ENCODE measurements at regions not wholly inside any gene's neighbourhood (a gene's known extent, or its start where the extent isn't known, plus 50 kb on each side); places are given as distances from the start of the nearest gene placed in this dataset.

- H3K4me3 ChIP-seq, result no peak overlapping the region
- H3K27ac ChIP-seq, result no peak overlapping the region
- peak; percentile 68 for DNase-seq
- TF ChIP-seq, protein P1, sequence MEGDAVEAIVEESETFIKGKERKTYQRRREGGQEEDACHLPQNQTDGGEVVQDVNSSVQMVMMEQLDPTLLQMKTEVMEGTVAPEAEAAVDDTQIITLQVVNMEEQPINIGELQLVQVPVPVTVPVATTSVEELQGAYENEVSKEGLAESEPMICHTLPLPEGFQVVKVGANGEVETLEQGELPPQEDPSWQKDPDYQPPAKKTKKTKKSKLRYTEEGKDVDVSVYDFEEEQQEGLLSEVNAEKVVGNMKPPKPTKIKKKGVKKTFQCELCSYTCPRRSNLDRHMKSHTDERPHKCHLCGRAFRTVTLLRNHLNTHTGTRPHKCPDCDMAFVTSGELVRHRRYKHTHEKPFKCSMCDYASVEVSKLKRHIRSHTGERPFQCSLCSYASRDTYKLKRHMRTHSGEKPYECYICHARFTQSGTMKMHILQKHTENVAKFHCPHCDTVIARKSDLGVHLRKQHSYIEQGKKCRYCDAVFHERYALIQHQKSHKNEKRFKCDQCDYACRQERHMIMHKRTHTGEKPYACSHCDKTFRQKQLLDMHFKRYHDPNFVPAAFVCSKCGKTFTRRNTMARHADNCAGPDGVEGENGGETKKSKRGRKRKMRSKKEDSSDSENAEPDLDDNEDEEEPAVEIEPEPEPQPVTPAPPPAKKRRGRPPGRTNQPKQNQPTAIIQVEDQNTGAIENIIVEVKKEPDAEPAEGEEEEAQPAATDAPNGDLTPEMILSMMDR (IDR thresholded peaks at IDR 0.05), result no peak
- TF ChIP-seq EP300 (IDR thresholded peaks at IDR 0.05) (no peak), POLR2AphosphoS5 (IDR thresholded peaks at IDR 0.05) (no peak), POLR2A (IDR thresholded peaks at IDR 0.05) (no peak)
- no peaks in the 10 kb centered on the region for H3K9me3 ChIP-seq
- no peaks in the 10 kb centered on the region for H3K36me3 ChIP-seq
- no peaks in the 10 kb centered on the region for H3K27me3 ChIP-seq
- 73 to 82% methylated on average over 11 of the region's 11 CpGs for WGBS, 2 donors
- intact Hi-C loops (cut with DNase I), result no loop called here
- peaks cover 0 to 28% (median 14%) of the 10 kb centered on the region in 4 donors for H3K4me1 ChIP-seq
These were observed 117.6 kb downstream of the MRPL14 start for GRCh38 chr6:44009425-44010321.

GRCh38 chr6:44008821-44009370 lies 118.4 kb downstream of the MRPL14 start:
- peak; percentile 28 for DNase-seq
- intact Hi-C loops (cut with DNase I), result no loop called here
- no peaks in the 10 kb centered on the region for H3K9me3 ChIP-seq
- WGBS, 2 donors, result 92 to 95% methylated on average over 8 of the region's 8 CpGs
- peaks cover 0 to 30% (median 14%) of the 10 kb centered on the region in 4 donors for H3K4me1 ChIP-seq
- no peak overlapping the region for H3K4me3 ChIP-seq
- TF ChIP-seq POLR2A (IDR thresholded peaks at IDR 0.05) (no peak), EP300 (IDR thresholded peaks at IDR 0.05) (no peak), POLR2AphosphoS5 (IDR thresholded peaks at IDR 0.05) (no peak)
- TF ChIP-seq, protein P1 (IDR thresholded peaks at IDR 0.05), result no peak
- no peak overlapping the region for H3K27ac ChIP-seq
- no peaks in the 10 kb centered on the region for H3K36me3 ChIP-seq
- H3K27me3 ChIP-seq, result no peaks in the 10 kb centered on the region

GRCh38 chr6:44007818-44008621 lies 119.2 kb downstream of the MRPL14 start:
- Histone ChIP-seq H3K36me3 (no peaks in the 10 kb centered on the region), H3K4me3 (no peak overlapping the region), H3K27ac (no peak overlapping the region), H3K9me3 (no peaks in the 10 kb centered on the region), H3K4me1 (peaks cover 0 to 33% (median 16%) of the 10 kb centered on the region in 4 donors), H3K27me3 (peaks cover 0 to 7% (median 7%) of the 10 kb centered on the region in 3 donors)
- no peak for TF ChIP-seq EP300 (IDR thresholded peaks at IDR 0.05)
- intact Hi-C loops (cut with DNase I), result no loop called here
- 88 to 92% methylated on average over 13 of the region's 13 CpGs for WGBS, 2 donors
- peak; percentile 51 for DNase-seq

- 83 to 88% methylated on average over 6 of the region's 6 CpGs for WGBS, 2 donors
- H3K9me3 ChIP-seq, result no peaks in the 10 kb centered on the region
- H3K27ac ChIP-seq, result no peak overlapping the region
- no peak for DNase-seq
- peaks cover 4 to 18% (median 17%) of the 10 kb centered on the region in 3 donors for H3K27me3 ChIP-seq
- H3K36me3 ChIP-seq, result no peaks in the 10 kb centered on the region
- TF ChIP-seq, protein P1 (IDR thresholded peaks at IDR 0.05), result no peak
- no peak for TF ChIP-seq POLR2A (IDR thresholded peaks at IDR 0.05)
- TF ChIP-seq EP300 (IDR thresholded peaks at IDR 0.05), result no peak
- TF ChIP-seq POLR2AphosphoS5 (IDR thresholded peaks at IDR 0.05), result no peak
- no peak overlapping the region for H3K4me3 ChIP-seq
- intact Hi-C loops (cut with DNase I), result no loop called here
- H3K4me1 ChIP-seq, result peaks cover 0 to 45% (median 28%) of the 10 kb centered on the region in 4 donors
These were observed 120.4 kb downstream of the MRPL14 start for GRCh38 chr6:44006872-44007303.

Measured in sigmoid colon (tissue), 6 donors.